Fibroblast of skin of right biceps (primary cell): ENCODE measurements at regions not wholly inside any gene's neighbourhood (a gene's known extent, or its start where the extent isn't known, plus 50 kb on each side); places are given as distances from the start of the nearest gene placed in this dataset.
A peak's percentile ranks its signal among the peaks of the same experiment; 100 is the strongest.

Experiments
- DNase-seq: peaks from one replicate; pipeline ENCODE4 v3.0.0-alpha.2; 2013

DNA sequence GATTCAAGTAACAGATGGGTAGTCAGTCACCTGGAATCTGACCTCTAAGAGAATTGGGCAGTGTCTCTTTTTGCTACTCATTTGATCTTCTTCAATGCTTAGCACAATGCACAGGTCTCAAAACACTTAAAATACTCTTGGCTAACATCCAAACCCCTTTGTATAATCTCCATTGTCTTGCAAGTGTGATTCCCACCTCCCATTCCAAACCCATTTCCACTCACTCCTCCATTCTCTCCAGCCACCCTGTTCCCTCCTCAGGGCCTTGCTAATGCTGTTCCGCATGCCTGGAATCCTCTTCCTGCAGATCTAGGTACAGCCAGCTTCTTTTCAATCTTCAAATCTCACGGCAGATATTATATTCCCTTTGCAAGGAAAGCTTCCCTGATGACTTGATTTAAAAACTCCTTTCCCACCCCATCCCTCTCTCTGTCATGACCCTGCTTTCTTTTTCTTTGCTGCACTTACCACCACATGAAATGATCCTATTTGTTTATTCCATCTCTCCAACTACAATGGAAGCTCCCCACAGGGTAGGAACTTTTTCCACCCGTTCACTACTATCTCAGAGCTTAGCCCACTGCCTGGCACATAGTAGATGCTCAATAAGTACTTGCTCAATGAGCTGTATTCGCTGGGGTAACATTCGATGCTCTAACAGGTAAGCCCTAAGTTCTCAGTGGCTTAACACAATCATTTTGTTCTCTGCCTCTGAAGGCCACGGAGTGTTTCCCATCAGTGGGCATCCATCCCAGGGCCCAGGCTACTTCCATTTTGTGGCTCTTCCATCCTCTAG, 121.7 kb downstream of the MN1 start:
- DNase-seq = no peak

DNA sequence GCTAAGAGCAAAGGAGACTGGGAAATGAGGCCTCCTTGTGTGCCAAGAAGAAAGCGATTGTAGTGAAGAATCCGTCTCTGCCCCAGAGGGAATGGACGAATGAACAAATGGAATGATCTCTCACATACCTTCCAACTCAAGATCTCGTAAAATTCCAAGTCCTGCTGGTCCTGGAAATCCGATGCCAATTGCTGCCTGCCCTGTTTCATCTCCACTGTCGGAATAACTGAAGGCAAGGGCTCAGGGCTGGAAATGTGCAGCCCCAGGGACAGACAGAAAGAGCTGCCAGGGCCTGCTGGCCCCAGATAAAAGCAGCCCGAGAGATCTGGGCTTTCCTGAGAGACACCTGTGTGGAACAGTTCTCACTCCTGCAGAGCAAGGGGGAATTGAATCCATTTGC, 120.9 kb downstream of the MN1 start:
- no peak for DNase-seq

DNA sequence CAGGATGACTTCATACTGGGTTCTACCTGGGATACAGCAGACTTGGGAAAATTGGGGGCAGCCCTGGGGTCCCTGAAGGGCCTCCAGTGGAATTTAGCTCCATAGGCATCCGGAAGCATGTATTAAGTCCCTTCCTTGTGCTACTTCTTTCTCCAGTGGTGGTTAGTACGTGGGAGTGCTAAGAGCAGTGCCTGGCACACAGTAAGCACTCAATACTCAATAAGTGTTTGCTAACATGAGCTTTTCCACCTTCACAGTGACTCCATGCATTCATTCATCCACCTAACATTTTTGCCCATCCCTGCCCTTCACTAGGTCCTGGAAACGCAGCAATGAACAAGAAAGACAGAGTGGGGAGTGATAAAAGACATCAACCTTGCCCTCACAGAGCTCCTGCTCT, 120.5 kb downstream of the MN1 start:
- no peak for DNase-seq

DNA sequence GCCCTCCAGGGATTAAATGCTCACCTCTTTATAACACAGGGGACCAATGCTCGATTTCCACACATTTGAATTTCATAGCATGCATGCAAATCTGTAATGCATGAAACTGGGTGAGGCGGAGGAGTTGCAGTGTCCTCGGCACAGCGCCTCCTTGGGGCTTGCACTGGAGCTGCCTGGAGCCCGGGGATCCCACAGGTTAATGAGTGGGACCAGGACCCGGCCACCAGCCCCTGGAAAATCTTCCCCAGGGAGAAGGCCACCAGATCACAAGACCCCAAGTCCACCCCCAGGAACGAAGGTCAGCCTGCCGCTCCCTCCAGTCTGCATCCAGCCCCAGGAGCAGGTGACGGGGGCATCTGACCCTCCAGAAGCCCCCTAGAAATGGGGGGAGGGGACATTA, 119.1 kb downstream of the MN1 start:
- DNase-seq = no peak

DNA sequence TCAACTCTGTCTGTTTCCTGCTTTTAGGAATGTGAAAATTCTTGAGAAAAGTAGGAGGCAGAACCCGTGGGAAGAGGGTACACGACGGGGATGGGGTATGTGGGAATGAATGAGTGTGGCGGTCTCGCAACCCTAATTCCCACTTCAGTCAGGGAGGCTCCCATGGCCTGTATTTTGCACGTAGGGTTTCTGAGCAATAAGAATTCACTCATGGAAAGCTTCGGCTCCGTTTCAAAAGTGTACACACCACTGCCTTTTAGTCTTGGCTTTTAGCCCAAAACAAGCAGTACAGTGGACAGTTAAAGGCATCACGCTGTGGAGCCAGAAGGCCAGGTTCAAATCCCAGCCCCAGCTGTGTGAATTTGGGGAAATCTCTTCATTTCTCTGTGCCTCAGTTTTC, 116.7 kb downstream of the MN1 start:
- DNase-seq = no peak

DNA sequence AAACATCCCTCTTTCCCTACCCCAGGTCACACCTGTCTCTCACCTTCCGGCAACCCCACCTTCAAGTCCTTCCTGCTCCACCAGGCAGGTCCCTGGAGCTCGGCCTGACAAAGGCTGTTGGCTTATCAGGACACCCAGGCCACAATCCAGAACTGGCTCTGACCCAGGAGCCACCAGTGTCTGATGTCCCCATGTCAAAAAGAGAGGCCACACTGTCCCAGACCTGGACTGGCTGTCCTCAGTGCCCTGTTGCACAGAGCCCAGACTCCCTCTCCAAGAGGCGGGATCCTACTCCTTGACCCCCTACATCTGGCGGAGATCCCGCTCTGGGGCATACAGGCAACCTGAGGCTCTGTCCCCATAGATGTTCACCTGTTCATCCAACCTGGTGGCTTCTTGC, 116.0 kb downstream of the MN1 start:
- DNase-seq = no peak

DNA sequence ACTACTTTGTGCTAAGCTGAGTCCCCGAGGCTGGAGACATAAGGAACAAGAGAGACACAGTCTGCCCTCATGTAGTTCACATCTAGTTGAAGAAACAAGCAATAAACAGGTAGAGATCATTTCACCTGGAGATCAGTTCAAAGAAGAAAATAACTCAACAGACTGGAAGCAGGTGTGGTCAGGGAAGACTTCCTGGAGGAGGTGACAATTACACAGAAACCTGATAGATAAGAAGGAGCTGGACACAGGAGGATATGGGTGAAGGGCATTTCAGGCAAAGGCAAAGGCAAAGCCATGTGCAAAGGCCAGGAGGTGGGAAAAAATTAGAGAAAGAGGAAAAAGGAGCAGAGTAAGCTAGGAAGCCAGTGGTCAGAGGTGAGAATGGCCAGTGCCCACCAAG, 115.6 kb downstream of the MN1 start:
- DNase-seq = no peak

DNA sequence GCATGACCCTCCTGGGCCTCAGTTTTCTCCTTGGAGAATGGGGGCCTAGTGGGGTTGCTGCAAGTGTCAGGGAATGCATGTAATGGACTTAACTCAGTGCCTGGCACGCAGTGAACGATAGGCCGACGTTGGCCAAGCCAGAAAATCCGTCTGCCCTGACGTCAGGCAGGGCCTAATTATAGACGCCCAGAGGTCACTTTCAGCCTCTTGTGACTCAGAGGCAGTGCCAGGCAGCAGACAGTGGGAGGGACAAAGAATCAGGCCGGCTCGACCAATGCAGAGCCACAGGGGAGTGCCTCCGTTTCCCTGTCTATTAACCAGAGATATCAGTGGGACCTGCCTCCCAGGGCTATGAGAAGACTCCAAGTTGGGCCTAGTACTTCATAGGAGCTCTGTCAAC, 115.0 kb downstream of the MN1 start:
- DNase-seq = no peak

DNA sequence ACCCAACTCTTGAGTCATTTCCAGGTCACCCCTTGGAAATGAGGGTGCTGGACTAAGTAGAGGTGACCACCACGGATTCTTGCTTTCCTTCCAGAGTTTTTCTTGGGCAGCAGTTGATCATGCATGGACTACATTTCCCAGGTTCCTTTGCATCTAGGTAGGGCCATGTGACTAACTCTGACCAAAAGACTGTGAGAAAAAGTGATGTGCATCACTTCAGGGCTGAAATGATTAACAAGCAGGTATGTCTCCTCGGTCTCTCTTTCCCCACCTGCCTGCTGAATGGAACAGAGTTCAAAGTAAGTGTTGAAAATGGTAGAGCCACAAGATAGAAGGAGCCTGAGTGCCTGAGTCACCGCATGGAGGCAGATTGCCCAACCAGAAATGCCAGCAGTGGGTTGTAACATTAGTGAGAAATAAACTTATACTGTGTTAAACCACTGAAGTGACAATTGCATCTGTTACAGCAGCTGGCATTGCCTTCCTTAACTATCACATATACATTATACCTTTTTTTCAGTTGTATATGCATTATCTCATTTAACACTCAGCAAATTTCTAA, 113.5 kb downstream of the MN1 start:
- DNase-seq = no peak

DNA sequence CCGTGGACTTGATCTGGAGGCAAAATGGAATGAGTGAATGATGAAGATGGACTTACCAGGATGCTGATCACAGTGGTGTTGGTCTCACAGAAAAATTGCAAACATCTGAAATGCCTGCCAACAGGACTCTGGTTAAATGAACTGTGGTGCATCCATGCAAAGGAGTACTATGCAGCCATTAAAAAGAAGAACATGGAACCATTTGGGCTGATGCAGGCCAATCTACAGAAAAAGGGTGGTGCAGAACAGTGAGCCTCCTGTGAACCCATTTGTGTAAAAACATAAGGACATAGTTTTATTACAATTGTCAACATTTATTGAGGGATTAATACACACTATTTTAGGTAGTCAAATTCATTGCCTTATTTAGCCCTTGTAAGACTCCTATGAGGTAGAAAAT, 111.9 kb downstream of the MN1 start:
- DNase-seq = no peak

DNA sequence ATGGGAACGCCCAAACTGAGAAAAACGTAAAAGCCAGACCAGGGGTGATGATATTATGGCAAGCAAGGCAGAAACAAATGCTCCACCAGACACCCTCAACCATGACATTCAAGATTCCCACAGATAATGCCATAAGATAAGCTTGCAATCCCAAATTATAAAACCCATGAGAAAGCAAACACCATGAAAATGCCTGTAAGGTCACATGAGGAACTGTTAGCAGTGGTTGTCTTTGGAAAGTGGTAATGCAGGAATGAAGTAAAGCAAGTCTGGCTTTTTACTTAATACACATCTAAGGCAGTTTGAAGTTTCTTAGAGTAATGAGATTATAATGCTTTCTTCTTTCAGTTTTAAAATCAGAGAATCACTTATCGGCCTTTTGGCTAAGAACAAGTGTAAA, 111.0 kb downstream of the MN1 start:
- DNase-seq = no peak

DNA sequence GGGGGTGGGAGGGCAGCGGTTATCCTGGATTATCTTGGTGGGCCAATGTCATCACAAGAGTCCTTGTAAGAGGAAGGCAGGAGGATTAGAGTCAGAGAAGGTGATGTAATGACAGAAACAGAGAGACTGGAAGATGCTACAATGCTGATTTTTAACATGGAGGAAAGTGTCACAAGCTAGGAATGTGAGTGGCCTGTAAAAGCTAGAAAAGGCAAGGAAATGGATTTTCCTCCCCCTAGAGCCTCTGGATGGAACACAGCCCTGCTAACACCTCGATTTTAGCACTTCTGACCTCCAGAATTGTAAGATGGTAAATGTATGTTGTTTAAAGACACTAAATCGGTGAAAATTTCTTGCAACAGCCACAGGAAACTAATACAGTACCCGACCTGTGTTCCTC, 109.3 kb downstream of the MN1 start:
- peak; percentile 51 for DNase-seq

DNA sequence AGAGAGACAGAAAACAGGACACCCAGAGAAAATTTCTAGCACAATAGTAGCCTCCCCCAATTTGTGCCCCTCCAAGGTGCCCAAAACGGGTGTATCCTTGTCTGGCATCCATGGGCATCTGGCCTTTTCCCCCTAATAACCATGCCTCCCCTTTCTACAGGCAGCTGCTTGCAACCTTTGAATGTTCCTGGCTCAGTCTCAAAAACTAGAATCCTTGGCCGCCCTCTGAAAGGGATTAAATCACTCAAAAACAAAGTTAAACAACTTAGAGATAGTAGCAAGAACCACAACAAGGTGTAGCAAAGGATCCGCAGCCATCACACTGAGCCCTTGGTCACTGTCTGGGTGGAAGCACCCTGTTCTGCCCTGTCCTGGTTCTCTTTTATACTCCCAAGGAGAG, 105.6 kb downstream of the MN1 start:
- no peak for DNase-seq

DNA sequence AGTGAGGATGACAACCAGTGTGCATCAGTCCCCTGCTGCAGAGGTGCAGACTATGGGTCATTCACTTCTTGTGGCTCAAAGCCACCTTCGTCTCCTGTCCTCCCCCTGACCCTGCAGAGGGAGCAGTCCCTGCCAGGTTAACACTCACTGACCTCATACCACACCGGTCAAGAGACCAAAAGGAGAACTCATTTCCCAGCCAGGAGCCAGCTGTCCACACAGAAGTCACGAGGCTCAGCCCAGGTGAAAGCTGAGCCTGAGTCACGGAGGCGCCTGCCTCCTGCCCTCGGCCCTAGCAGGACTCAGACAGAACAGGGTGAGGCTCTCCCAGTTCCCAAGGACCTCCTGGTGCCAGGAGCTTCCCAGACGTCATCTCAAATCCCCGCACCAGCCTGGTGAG, 103.7 kb downstream of the MN1 start:
- DNase-seq = no peak
